ENCODE measurements at regions not wholly inside any gene's neighbourhood (a gene's known extent, or its start where the extent isn't known, plus 50 kb on each side); places are given as distances from the start of the nearest gene placed in this dataset.

GRCh38 chr3:139281096-139281495 is 62.7 kb upstream of the MRPS22 start:
- DNase-seq (ENCODE audit: low read depth in 2 of 2), result no peak

- no peak for DNase-seq (ENCODE audit: low read depth in 2 of 2)
Measured at GRCh38 chr3:139281522-139282196, 62.2 kb upstream of the MRPS22 start.

- DNase-seq (ENCODE audit: low read depth in 2 of 2), result no peak
Measured at GRCh38 chr3:139283301-139283700, 60.5 kb upstream of the MRPS22 start.

- no peak for DNase-seq (ENCODE audit: low read depth in 2 of 2)
Measured at GRCh38 chr3:139284221-139284620, 59.6 kb upstream of the MRPS22 start.

GRCh38 chr3:139285691-139286090 is 58.1 kb upstream of the MRPS22 start:
- no peak for DNase-seq (ENCODE audit: low read depth in 2 of 2)

- no peak for DNase-seq (ENCODE audit: low read depth in 2 of 2)
Measured at GRCh38 chr3:139286241-139286640, 57.6 kb upstream of the MRPS22 start.

- no peak for DNase-seq (ENCODE audit: low read depth in 2 of 2)
Measured at GRCh38 chr3:139286825-139287224, 57.0 kb upstream of the MRPS22 start.

- DNase-seq (ENCODE audit: low read depth in 2 of 2), result no peak
Measured at GRCh38 chr3:139287557-139287956, 56.3 kb upstream of the MRPS22 start.

- no peak for DNase-seq (ENCODE audit: low read depth in 2 of 2)
Measured at GRCh38 chr3:139288266-139288821, 55.5 kb upstream of the MRPS22 start.

- DNase-seq (ENCODE audit: low read depth in 2 of 2), result no peak
Measured at GRCh38 chr3:139289860-139290524, 53.8 kb upstream of the MRPS22 start.

- DNase-seq (ENCODE audit: low read depth in 2 of 2), result no peak
Measured at GRCh38 chr3:139291276-139292051, 52.4 kb upstream of the MRPS22 start.

GRCh38 chr3:139292192-139292591 is 51.6 kb upstream of the MRPS22 start:
- DNase-seq (ENCODE audit: low read depth in 2 of 2), result no peak

- no peak for DNase-seq (ENCODE audit: low read depth in 2 of 2)
Measured at GRCh38 chr3:139292711-139293664, 50.8 kb upstream of the MRPS22 start.

- no peak for DNase-seq (ENCODE audit: low read depth in 2 of 2)
Measured at GRCh38 chr3:139293665-139294023, 50.2 kb upstream of the MRPS22 start.

Measured in activated CD8-positive, alpha-beta memory T cell treated with anti-CD3 and anti-CD28 coated beads for 4 hours (primary cell).